ENCODE measurements at regions not wholly inside any gene's neighbourhood (a gene's known extent, or its start where the extent isn't known, plus 50 kb on each side); places are given as distances from the start of the nearest gene placed in this dataset.

GRCh38 chr10:62588116-62588515, 213.9 kb downstream of the ZNF365 start:
- no peaks in the 10 kb centered on the region for H3F3A ChIP-seq (replicated peaks; ENCODE audit: low read depth)
- no peak overlapping the region for H3K27ac Mint-ChIP-seq

More at GRCh38 chr10:62588116-62588515, 213.9 kb downstream of the ZNF365 start:
- H3K27ac ChIP-seq (ENCODE audit: low read depth), result no peak overlapping the region
- TF ChIP-seq CREB1 (CRISPR knock-in tag; IDR thresholded peaks at IDR 0.05; ENCODE audit: low read depth) (no peak), ZNF114 (CRISPR knock-in tag; IDR thresholded peaks at IDR 0.05) (no peak), EZH2 (IDR thresholded peaks at IDR 0.05; ENCODE audit: low read depth, unreplicated experiment) (no peak), ZNF331 (CRISPR knock-in tag; IDR thresholded peaks at IDR 0.05; ENCODE audit: low read depth) (no peak), POLR2AphosphoS5 (IDR thresholded peaks at IDR 0.05; ENCODE audit: low read depth) (no peak), NANOG (IDR thresholded peaks at IDR 0.05; ENCODE audit: borderline replicate concordance) (no peak), STAT1 (IDR thresholded peaks at IDR 0.05; ENCODE audit: unreplicated experiment) (no peak)
- TF ChIP-seq, protein P1, sequence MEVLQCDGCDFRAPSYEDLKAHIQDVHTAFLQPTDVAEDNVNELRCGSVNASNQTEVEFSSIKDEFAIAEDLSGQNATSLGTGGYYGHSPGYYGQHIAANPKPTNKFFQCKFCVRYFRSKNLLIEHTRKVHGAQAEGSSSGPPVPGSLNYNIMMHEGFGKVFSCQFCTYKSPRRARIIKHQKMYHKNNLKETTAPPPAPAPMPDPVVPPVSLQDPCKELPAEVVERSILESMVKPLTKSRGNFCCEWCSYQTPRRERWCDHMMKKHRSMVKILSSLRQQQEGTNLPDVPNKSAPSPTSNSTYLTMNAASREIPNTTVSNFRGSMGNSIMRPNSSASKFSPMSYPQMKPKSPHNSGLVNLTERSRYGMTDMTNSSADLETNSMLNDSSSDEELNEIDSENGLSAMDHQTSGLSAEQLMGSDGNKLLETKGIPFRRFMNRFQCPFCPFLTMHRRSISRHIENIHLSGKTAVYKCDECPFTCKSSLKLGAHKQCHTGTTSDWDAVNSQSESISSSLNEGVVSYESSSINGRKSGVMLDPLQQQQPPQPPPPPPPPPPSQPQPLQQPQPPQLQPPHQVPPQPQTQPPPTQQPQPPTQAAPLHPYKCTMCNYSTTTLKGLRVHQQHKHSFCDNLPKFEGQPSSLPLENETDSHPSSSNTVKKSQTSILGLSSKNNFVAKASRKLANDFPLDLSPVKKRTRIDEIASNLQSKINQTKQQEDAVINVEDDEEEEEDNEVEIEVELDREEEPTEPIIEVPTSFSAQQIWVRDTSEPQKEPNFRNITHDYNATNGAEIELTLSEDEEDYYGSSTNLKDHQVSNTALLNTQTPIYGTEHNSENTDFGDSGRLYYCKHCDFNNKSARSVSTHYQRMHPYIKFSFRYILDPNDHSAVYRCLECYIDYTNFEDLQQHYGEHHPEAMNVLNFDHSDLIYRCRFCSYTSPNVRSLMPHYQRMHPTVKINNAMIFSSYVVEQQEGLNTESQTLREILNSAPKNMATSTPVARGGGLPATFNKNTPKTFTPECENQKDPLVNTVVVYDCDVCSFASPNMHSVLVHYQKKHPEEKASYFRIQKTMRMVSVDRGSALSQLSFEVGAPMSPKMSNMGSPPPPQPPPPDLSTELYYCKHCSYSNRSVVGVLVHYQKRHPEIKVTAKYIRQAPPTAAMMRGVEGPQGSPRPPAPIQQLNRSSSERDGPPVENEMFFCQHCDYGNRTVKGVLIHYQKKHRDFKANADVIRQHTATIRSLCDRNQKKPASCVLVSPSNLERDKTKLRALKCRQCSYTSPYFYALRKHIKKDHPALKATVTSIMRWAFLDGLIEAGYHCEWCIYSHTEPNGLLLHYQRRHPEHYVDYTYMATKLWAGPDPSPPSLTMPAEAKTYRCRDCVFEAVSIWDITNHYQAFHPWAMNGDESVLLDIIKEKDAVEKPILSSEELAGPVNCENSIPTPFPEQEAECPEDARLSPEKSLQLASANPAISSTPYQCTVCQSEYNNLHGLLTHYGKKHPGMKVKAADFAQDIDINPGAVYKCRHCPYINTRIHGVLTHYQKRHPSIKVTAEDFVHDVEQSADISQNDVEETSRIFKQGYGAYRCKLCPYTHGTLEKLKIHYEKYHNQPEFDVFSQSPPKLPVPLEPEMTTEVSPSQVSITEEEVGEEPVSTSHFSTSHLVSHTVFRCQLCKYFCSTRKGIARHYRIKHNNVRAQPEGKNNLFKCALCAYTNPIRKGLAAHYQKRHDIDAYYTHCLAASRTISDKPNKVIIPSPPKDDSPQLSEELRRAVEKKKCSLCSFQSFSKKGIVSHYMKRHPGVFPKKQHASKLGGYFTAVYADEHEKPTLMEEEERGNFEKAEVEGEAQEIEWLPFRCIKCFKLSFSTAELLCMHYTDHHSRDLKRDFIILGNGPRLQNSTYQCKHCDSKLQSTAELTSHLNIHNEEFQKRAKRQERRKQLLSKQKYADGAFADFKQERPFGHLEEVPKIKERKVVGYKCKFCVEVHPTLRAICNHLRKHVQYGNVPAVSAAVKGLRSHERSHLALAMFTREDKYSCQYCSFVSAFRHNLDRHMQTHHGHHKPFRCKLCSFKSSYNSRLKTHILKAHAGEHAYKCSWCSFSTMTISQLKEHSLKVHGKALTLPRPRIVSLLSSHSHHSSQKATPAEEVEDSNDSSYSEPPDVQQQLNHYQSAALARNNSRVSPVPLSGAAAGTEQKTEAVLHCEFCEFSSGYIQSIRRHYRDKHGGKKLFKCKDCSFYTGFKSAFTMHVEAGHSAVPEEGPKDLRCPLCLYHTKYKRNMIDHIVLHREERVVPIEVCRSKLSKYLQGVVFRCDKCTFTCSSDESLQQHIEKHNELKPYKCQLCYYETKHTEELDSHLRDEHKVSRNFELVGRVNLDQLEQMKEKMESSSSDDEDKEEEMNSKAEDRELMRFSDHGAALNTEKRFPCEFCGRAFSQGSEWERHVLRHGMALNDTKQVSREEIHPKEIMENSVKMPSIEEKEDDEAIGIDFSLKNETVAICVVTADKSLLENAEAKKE (CRISPR knock-in tag; IDR thresholded peaks at IDR 0.05), result no peak
- TF ChIP-seq, protein P2, sequence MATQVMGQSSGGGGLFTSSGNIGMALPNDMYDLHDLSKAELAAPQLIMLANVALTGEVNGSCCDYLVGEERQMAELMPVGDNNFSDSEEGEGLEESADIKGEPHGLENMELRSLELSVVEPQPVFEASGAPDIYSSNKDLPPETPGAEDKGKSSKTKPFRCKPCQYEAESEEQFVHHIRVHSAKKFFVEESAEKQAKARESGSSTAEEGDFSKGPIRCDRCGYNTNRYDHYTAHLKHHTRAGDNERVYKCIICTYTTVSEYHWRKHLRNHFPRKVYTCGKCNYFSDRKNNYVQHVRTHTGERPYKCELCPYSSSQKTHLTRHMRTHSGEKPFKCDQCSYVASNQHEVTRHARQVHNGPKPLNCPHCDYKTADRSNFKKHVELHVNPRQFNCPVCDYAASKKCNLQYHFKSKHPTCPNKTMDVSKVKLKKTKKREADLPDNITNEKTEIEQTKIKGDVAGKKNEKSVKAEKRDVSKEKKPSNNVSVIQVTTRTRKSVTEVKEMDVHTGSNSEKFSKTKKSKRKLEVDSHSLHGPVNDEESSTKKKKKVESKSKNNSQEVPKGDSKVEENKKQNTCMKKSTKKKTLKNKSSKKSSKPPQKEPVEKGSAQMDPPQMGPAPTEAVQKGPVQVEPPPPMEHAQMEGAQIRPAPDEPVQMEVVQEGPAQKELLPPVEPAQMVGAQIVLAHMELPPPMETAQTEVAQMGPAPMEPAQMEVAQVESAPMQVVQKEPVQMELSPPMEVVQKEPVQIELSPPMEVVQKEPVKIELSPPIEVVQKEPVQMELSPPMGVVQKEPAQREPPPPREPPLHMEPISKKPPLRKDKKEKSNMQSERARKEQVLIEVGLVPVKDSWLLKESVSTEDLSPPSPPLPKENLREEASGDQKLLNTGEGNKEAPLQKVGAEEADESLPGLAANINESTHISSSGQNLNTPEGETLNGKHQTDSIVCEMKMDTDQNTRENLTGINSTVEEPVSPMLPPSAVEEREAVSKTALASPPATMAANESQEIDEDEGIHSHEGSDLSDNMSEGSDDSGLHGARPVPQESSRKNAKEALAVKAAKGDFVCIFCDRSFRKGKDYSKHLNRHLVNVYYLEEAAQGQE (IDR thresholded peaks at IDR 0.05; ENCODE audit: unreplicated experiment), result no peak
- TF ChIP-seq, protein P3, sequence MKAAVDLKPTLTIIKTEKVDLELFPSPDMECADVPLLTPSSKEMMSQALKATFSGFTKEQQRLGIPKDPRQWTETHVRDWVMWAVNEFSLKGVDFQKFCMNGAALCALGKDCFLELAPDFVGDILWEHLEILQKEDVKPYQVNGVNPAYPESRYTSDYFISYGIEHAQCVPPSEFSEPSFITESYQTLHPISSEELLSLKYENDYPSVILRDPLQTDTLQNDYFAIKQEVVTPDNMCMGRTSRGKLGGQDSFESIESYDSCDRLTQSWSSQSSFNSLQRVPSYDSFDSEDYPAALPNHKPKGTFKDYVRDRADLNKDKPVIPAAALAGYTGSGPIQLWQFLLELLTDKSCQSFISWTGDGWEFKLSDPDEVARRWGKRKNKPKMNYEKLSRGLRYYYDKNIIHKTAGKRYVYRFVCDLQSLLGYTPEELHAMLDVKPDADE (IDR thresholded peaks at IDR 0.05), result no peak
- peaks cover 2% of the 10 kb centered on the region for H3K27me3 Mint-ChIP-seq (ENCODE audit: insufficient read depth, low read depth, poor library complexity)
- DNase-seq (ENCODE audit: low spot score) (no peak), ATAC-seq (no peak)
- no peak overlapping the region for H2AFZ ChIP-seq
- H3K4me1 Mint-ChIP-seq, result no peaks in the 10 kb centered on the region
- no peaks in the 10 kb centered on the region for H3K27me3 ChIP-seq (ENCODE audit: insufficient read depth)
- no peaks in the 10 kb centered on the region for H3K79me2 ChIP-seq (replicated peaks; ENCODE audit: insufficient read depth)
- H3K4me2 ChIP-seq, result no peak overlapping the region
- H3K4me1 ChIP-seq (ENCODE audit: insufficient read depth), result no peaks in the 10 kb centered on the region
- H3K9me3 Mint-ChIP-seq, result no peaks in the 10 kb centered on the region
- no peak overlapping the region for H3K4me3 ChIP-seq
- no peak overlapping the region for H3K4me3 Mint-ChIP-seq
- no peaks in the 10 kb centered on the region for H3K36me3 ChIP-seq (ENCODE audit: insufficient read depth)
- no peaks in the 10 kb centered on the region for H3K9me2 ChIP-seq (ENCODE audit: insufficient read depth)
- no peaks in the 10 kb centered on the region; the same call in 2 of the 3 replicates for H3K36me3 Mint-ChIP-seq (ENCODE audit: low read depth)
- H4K20me1 ChIP-seq (replicated peaks; ENCODE audit: insufficient read depth), result no peaks in the 10 kb centered on the region
